ENCODE measurements at regions not wholly inside any gene's neighbourhood (a gene's known extent, or its start where the extent isn't known, plus 50 kb on each side); places are given as distances from the start of the nearest gene placed in this dataset.

- Mint-ChIP-seq H3K4me1 (no peaks in the 10 kb centered on the region), H3K4me3 (no peak overlapping the region), H3K9me3 (peaks cover 4% of the 10 kb centered on the region), H3K36me3 (ENCODE audit: low read depth) (no peaks in the 10 kb centered on the region), H3K27ac (no peak overlapping the region), H3K27me3 (ENCODE audit: low read depth) (peaks cover 3% of the 10 kb centered on the region)
- TF ChIP-seq, protein P1, sequence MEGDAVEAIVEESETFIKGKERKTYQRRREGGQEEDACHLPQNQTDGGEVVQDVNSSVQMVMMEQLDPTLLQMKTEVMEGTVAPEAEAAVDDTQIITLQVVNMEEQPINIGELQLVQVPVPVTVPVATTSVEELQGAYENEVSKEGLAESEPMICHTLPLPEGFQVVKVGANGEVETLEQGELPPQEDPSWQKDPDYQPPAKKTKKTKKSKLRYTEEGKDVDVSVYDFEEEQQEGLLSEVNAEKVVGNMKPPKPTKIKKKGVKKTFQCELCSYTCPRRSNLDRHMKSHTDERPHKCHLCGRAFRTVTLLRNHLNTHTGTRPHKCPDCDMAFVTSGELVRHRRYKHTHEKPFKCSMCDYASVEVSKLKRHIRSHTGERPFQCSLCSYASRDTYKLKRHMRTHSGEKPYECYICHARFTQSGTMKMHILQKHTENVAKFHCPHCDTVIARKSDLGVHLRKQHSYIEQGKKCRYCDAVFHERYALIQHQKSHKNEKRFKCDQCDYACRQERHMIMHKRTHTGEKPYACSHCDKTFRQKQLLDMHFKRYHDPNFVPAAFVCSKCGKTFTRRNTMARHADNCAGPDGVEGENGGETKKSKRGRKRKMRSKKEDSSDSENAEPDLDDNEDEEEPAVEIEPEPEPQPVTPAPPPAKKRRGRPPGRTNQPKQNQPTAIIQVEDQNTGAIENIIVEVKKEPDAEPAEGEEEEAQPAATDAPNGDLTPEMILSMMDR (IDR thresholded peaks at IDR 0.05; ENCODE audit: unreplicated experiment in 3 of 3): no peak
Measured at GRCh38 chr17:69919789-69920188, 155.2 kb upstream of the KCNJ16 start.

DNA sequence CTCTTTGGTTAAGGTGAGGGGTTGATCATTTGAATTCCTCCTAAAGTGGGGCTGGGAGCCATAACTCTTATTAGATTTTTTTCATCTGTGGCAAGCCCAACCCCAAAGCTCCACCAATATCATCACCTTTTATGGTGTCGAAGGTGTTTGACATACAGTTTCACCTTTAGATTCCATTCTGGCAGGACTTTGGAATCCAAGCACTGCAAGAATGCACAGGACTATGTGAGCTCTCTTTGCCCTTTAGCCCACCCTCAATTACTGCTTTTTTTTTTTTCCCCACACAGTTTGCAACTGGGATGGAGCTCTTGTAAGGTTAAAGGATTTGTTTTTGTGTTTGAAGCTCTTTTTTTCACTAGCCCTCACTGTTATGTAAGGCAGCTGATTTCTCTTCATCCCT is 154.0 kb upstream of the KCNJ16 start:
- peaks cover 3% of the 10 kb centered on the region for H3K27me3 Mint-ChIP-seq (ENCODE audit: low read depth)
- H3K27ac Mint-ChIP-seq: no peak overlapping the region
- H3K4me3 Mint-ChIP-seq: no peak overlapping the region
- peaks cover 4% of the 10 kb centered on the region for H3K9me3 Mint-ChIP-seq
- TF ChIP-seq, protein P1 (IDR thresholded peaks at IDR 0.05; ENCODE audit: unreplicated experiment in 3 of 3): no peak
- H3K36me3 Mint-ChIP-seq (ENCODE audit: low read depth): no peaks in the 10 kb centered on the region
- no peaks in the 10 kb centered on the region for H3K4me1 Mint-ChIP-seq

GRCh38 chr17:69928611-69929010 is 146.4 kb upstream of the KCNJ16 start:
- Mint-ChIP-seq H3K9me3 (peaks cover 8% of the 10 kb centered on the region), H3K36me3 (ENCODE audit: low read depth) (peaks cover 3% of the 10 kb centered on the region)
- TF ChIP-seq, protein P1 (IDR thresholded peaks at IDR 0.05; ENCODE audit: unreplicated experiment in 3 of 3): no peak

DNA sequence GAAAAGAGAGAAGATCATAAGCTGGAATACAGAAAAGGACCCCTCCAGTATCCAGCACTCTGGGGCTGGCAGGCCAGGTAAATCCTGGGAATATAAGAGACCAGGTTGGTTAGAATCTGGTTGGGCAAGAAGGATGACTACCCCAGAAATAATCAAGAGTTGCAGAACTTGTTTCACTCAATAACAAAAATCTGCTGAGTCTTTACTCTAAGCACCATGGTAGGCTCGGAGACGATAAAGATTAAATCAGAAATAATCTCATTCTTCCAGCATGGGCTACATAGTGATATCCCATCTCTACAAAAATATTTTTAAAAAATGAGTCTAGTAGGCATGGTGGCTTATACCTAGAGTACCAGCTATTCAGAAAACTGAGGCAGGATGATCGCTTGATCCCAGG is 138.0 kb upstream of the KCNJ16 start:
- Mint-ChIP-seq H3K4me3 (no peak overlapping the region), H3K27ac (no peak overlapping the region), H3K27me3 (ENCODE audit: low read depth) (no peaks in the 10 kb centered on the region), H3K4me1 (no peaks in the 10 kb centered on the region), H3K36me3 (ENCODE audit: low read depth) (no peaks in the 10 kb centered on the region), H3K9me3 (no peaks in the 10 kb centered on the region)
- TF ChIP-seq, protein P1 (IDR thresholded peaks at IDR 0.05; ENCODE audit: unreplicated experiment in 3 of 3): no peak

More at GRCh38 chr17:69928611-69929010, 146.4 kb upstream of the KCNJ16 start:
- Mint-ChIP-seq H3K4me1 (peaks cover 5% of the 10 kb centered on the region), H3K27ac (no peak overlapping the region), H3K27me3 (ENCODE audit: low read depth) (no peaks in the 10 kb centered on the region), H3K4me3 (no peak overlapping the region)

DNA sequence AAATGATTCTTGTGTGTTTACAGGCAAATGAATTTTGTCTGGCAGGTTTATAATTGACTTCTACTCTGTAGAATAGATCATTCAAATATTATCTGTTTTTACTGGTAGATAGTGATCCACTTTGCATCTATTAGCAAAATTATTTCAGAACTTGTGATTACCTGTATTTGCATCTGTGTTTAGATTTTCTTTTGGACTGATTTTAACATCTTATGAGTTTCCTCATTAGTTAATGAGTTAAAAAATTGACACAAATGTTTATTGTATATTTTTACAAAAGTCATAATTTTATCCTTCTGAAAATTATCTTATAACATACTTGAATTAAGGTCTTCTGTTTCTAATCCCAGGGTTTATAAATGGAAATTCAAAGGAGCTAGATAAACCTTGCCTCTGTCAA is 132.0 kb upstream of the KCNJ16 start:
- H3K27me3 Mint-ChIP-seq (ENCODE audit: low read depth): no peaks in the 10 kb centered on the region
- TF ChIP-seq, protein P1 (IDR thresholded peaks at IDR 0.05; ENCODE audit: unreplicated experiment in 3 of 3): no peak
- no peaks in the 10 kb centered on the region for H3K9me3 Mint-ChIP-seq
- H3K27ac Mint-ChIP-seq: no peak overlapping the region
- no peaks in the 10 kb centered on the region for H3K36me3 Mint-ChIP-seq (ENCODE audit: low read depth)
- H3K4me3 Mint-ChIP-seq: no peak overlapping the region
- H3K4me1 Mint-ChIP-seq: peaks cover 25% of the 10 kb centered on the region

GRCh38 chr17:69944406-69944805 is 130.6 kb upstream of the KCNJ16 start:
- H3K4me1 Mint-ChIP-seq: peaks cover 27% of the 10 kb centered on the region

More at GRCh38 chr17:69944406-69944805, 130.6 kb upstream of the KCNJ16 start:
- H3K4me3 Mint-ChIP-seq: no peak overlapping the region
- TF ChIP-seq, protein P1 (IDR thresholded peaks at IDR 0.05; ENCODE audit: unreplicated experiment in 3 of 3): no peak
- no peaks in the 10 kb centered on the region for H3K27me3 Mint-ChIP-seq (ENCODE audit: low read depth)
- no peaks in the 10 kb centered on the region for H3K9me3 Mint-ChIP-seq
- H3K27ac Mint-ChIP-seq: no peak overlapping the region
- H3K36me3 Mint-ChIP-seq (ENCODE audit: low read depth): no peaks in the 10 kb centered on the region

Data from nephron (organoid).